Stomach (tissue), 4 donors: ENCODE measurements at regions not wholly inside any gene's neighbourhood (a gene's known extent, or its start where the extent isn't known, plus 50 kb on each side); places are given as distances from the start of the nearest gene placed in this dataset.

Experiments
- EP300 ChIP-seq: sonication (generic); formaldehyde crosslinking; IDR thresholded peaks from one replicate; pipeline ENCODE4 v1.6.1; 2017; ENCODE audit warnings: antibody characterized with exemption
- POLR2A ChIP-seq, 4 donors: fragments of 450-650 bp; IDR thresholded peaks; one replicate each; pipeline ENCODE4 v1.6.1; 2016; ENCODE audit warnings: antibody characterized with exemption in 4 of 4, control low read depth in 2 of 4, mild to moderate bottlenecking in 1 of 4, moderate library complexity in 1 of 4

GRCh38 chr4:122980860-122981259 lies 58.5 kb upstream of the NUDT6 start:
- TF ChIP-seq POLR2A (IDR thresholded peaks at IDR 0.05) (no peak), EP300 (no peak)
